ENCODE measurements at regions not wholly inside any gene's neighbourhood (a gene's known extent, or its start where the extent isn't known, plus 50 kb on each side); places are given as distances from the start of the nearest gene placed in this dataset.

- no peak for TF ChIP-seq CTCF (conservative IDR thresholded peaks at IDR 0.05)
- no peak for TF ChIP-seq ZFX (IDR thresholded peaks at IDR 0.05)
These were observed 322.9 kb downstream of the DAD1 start for GRCh38 chr14:22266142-22266442.

Measured in C4-2B (cell line).